Loucy (cell line): ENCODE measurements at regions not wholly inside any gene's neighbourhood (a gene's known extent, or its start where the extent isn't known, plus 50 kb on each side); places are given as distances from the start of the nearest gene placed in this dataset.

Experiments
- H2AFZ ChIP-seq: fragments of 200-600 bp; sonication (generic); 2 replicates; pipeline ENCODE4 v1.6.0; 2016; ENCODE audit warnings: antibody characterized with exemption, mild to moderate bottlenecking, low read length, moderate library complexity
- H3F3A ChIP-seq: fragments of 200-600 bp; 2 replicates; pipeline ENCODE4 v1.6.0; 2016; ENCODE audit warnings: antibody characterized with exemption, low read depth, mild to moderate bottlenecking
- H3K27me3 ChIP-seq: fragments of 200-600 bp; sonication (generic); 2 replicates; pipeline ENCODE4 v1.6.1; 2014; ENCODE audit warnings: low read length, mild to moderate bottlenecking; ENCODE audit not compliant: insufficient read depth, poor library complexity, severe bottlenecking
- H3K36me3 ChIP-seq: fragments of 200-600 bp; sonication (generic); 2 replicates; pipeline ENCODE4 v1.6.1; 2016; ENCODE audit warnings: low read length; ENCODE audit not compliant: insufficient read depth
- H3K4me1 ChIP-seq: fragments of 200-600 bp; sonication (generic); 2 replicates; pipeline ENCODE4 v1.5.1; 2014; ENCODE audit warnings: low read length, mild to moderate bottlenecking; ENCODE audit not compliant: insufficient read depth, poor library complexity, severe bottlenecking
- H3K4me2 ChIP-seq: fragments of 200-600 bp; sonication (generic); 2 replicates; pipeline ENCODE4 v1.6.0; 2014; ENCODE audit warnings: antibody characterized with exemption, low read length, low read depth, mild to moderate bottlenecking; ENCODE audit not compliant: poor library complexity, severe bottlenecking
- H3K4me3 ChIP-seq: fragments of 200-600 bp; sonication (generic); 2 replicates; pipeline ENCODE4 v1.5.1; 2014; ENCODE audit warnings: low read length, mild to moderate bottlenecking, mixed read lengths; ENCODE audit not compliant: poor library complexity, severe bottlenecking
- H3K79me2 ChIP-seq: fragments of 200-600 bp; sonication (generic); 2 replicates; pipeline ENCODE4 v1.6.1; 2014; ENCODE audit warnings: low read length; ENCODE audit not compliant: insufficient read depth
- H3K9ac ChIP-seq: fragments of 200-600 bp; sonication (generic); 2 replicates; pipeline ENCODE4 v1.6.0; 2014; ENCODE audit warnings: mild to moderate bottlenecking, low read depth, low read length, moderate library complexity; ENCODE audit not compliant: poor library complexity, severe bottlenecking
- H3K9me2 ChIP-seq: fragments of 200-600 bp; sonication (generic); replicated peaks from 2 replicates; pipeline ENCODE4 v1.6.1; 2016; ENCODE audit warnings: low read depth, low read length, mixed read lengths
- H3K9me3 ChIP-seq: fragments of 200-600 bp; sonication (generic); 2 replicates; pipeline ENCODE4 v1.6.1; 2014; ENCODE audit warnings: mild to moderate bottlenecking, antibody characterized with exemption, low read length, low read depth; ENCODE audit not compliant: insufficient read depth
- H4K20me1 ChIP-seq: fragments of 200-600 bp; sonication (generic); 2 replicates; pipeline ENCODE4 v1.6.0; 2014; ENCODE audit warnings: antibody characterized with exemption, low read length, mild to moderate bottlenecking; ENCODE audit not compliant: insufficient read depth, poor library complexity, severe bottlenecking
- CTCF ChIP-seq: fragments of 200-600 bp; sonication (generic); conservative IDR thresholded peaks from 2 replicates; pipeline ENCODE4 v1.5.1; 2014; ENCODE audit warnings: mild to moderate bottlenecking, antibody characterized with exemption, low read length
- EZH2phosphoT487 ChIP-seq: fragments of 200-600 bp; IDR thresholded peaks from 2 replicates; pipeline ENCODE4 v1.6.1; 2018; ENCODE audit warnings: antibody characterized with exemption, mild to moderate bottlenecking, moderate library complexity, borderline replicate concordance

- H2AFZ ChIP-seq: no peak overlapping the region
- no peaks in the 10 kb centered on the region for H3K36me3 ChIP-seq
- no peaks in the 10 kb centered on the region for H3K4me1 ChIP-seq
- no peaks in the 10 kb centered on the region for H3F3A ChIP-seq
- no peaks in the 10 kb centered on the region for H4K20me1 ChIP-seq
- H3K9me3 ChIP-seq: no peaks in the 10 kb centered on the region
- no peaks in the 10 kb centered on the region for H3K79me2 ChIP-seq
- no peak overlapping the region for H3K9ac ChIP-seq
- no peak overlapping the region for H3K4me3 ChIP-seq
- H3K27me3 ChIP-seq: no peaks in the 10 kb centered on the region
- H3K4me2 ChIP-seq: no peak overlapping the region
- TF ChIP-seq EZH2phosphoT487 (no peak), CTCF (no peak)
- no peaks in the 10 kb centered on the region for H3K9me2 ChIP-seq
Measured at GRCh38 chr2:107437265-107437664, 389.4 kb upstream of the RGPD4 start.

- H3K27me3 ChIP-seq: no peaks in the 10 kb centered on the region
- H3K4me1 ChIP-seq: no peaks in the 10 kb centered on the region
- no peaks in the 10 kb centered on the region for H3K9me2 ChIP-seq
- no peaks in the 10 kb centered on the region for H3F3A ChIP-seq
- no peaks in the 10 kb centered on the region for H4K20me1 ChIP-seq
- no peak overlapping the region for H3K4me3 ChIP-seq
- no peaks in the 10 kb centered on the region for H3K9me3 ChIP-seq
- no peak overlapping the region for H2AFZ ChIP-seq
- H3K79me2 ChIP-seq: no peaks in the 10 kb centered on the region
- H3K9ac ChIP-seq: no peak overlapping the region
- no peak overlapping the region for H3K4me2 ChIP-seq
- no peaks in the 10 kb centered on the region for H3K36me3 ChIP-seq
- TF ChIP-seq CTCF: no peak
- no peak for TF ChIP-seq EZH2phosphoT487
Measured at GRCh38 chr2:107437807-107438206, 388.9 kb upstream of the RGPD4 start.

GRCh38 chr2:107448160-107448559 is 378.5 kb upstream of the RGPD4 start:
- H3K9ac ChIP-seq: no peak overlapping the region
- H3K79me2 ChIP-seq: no peaks in the 10 kb centered on the region
- no peaks in the 10 kb centered on the region for H3F3A ChIP-seq
- TF ChIP-seq CTCF: no peak
- no peak for TF ChIP-seq EZH2phosphoT487
- no peaks in the 10 kb centered on the region for H3K9me3 ChIP-seq
- no peaks in the 10 kb centered on the region for H4K20me1 ChIP-seq
- H3K4me2 ChIP-seq: no peak overlapping the region
- H3K4me1 ChIP-seq: no peaks in the 10 kb centered on the region
- no peaks in the 10 kb centered on the region for H3K36me3 ChIP-seq
- no peaks in the 10 kb centered on the region for H3K27me3 ChIP-seq
- H3K4me3 ChIP-seq: no peak overlapping the region
- H2AFZ ChIP-seq: no peak overlapping the region
- no peaks in the 10 kb centered on the region for H3K9me2 ChIP-seq
